ENCODE measurements at regions not wholly inside any gene's neighbourhood (a gene's known extent, or its start where the extent isn't known, plus 50 kb on each side); places are given as distances from the start of the nearest gene placed in this dataset.

DNA sequence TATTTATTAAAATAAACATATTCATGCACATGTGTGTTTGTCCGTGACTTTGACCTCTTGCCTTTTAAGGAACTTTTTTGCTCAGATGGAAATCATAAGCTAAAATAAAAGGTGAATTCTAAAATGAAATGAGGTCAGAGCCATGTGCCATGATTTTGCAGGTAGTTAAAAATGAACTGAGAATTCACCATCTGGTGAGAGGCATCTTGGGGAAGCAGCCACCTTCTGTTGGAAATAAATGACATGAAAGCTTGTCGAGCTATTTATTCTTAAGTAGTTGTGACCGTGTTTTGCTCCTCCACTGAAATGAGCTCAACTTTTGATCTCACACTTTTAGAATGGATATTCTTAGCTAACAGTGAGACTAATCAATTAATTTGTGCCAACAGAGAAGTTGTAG lies 56.8 kb upstream of the CNOT2 start:
- TF ChIP-seq, protein P1, sequence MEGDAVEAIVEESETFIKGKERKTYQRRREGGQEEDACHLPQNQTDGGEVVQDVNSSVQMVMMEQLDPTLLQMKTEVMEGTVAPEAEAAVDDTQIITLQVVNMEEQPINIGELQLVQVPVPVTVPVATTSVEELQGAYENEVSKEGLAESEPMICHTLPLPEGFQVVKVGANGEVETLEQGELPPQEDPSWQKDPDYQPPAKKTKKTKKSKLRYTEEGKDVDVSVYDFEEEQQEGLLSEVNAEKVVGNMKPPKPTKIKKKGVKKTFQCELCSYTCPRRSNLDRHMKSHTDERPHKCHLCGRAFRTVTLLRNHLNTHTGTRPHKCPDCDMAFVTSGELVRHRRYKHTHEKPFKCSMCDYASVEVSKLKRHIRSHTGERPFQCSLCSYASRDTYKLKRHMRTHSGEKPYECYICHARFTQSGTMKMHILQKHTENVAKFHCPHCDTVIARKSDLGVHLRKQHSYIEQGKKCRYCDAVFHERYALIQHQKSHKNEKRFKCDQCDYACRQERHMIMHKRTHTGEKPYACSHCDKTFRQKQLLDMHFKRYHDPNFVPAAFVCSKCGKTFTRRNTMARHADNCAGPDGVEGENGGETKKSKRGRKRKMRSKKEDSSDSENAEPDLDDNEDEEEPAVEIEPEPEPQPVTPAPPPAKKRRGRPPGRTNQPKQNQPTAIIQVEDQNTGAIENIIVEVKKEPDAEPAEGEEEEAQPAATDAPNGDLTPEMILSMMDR (IDR thresholded peaks at IDR 0.05) = no peak
- no peak for TF ChIP-seq POLR2A (IDR thresholded peaks at IDR 0.05)
